ENCODE measurements at regions not wholly inside any gene's neighbourhood (a gene's known extent, or its start where the extent isn't known, plus 50 kb on each side); places are given as distances from the start of the nearest gene placed in this dataset.
A peak's percentile ranks its signal among the peaks of the same experiment; 100 is the strongest.

DNA sequence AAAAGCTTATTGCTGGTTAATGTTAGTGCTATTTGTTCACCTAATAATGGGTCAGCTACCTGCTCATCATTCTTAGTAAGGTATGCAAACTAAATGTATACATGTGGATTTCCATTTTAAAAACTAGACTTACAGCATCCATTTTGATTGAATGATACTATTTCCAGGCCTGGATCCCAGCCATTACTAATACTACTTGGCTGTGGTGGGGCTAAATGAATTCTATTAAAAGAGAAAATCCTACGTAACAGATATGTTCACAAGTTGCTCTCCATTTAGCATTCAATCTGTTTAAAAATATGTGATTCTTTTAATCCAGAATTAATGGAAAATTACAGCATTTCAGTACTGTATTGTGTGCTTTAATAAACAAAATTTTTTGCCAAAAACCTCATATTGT lies 169.4 kb upstream of the MIR17HG start:
- DNase-seq (ENCODE audit: low spot score): no peak
- CTCF ChIA-PET: no interaction called here
- H3K27ac ChIP-seq: no peak overlapping the region
- POLR2A ChIA-PET (ENCODE audit: low non-redundant PET): no interaction called here
- TF ChIP-seq, protein P1, sequence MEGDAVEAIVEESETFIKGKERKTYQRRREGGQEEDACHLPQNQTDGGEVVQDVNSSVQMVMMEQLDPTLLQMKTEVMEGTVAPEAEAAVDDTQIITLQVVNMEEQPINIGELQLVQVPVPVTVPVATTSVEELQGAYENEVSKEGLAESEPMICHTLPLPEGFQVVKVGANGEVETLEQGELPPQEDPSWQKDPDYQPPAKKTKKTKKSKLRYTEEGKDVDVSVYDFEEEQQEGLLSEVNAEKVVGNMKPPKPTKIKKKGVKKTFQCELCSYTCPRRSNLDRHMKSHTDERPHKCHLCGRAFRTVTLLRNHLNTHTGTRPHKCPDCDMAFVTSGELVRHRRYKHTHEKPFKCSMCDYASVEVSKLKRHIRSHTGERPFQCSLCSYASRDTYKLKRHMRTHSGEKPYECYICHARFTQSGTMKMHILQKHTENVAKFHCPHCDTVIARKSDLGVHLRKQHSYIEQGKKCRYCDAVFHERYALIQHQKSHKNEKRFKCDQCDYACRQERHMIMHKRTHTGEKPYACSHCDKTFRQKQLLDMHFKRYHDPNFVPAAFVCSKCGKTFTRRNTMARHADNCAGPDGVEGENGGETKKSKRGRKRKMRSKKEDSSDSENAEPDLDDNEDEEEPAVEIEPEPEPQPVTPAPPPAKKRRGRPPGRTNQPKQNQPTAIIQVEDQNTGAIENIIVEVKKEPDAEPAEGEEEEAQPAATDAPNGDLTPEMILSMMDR (conservative IDR thresholded peaks at IDR 0.05; ENCODE audit: low read depth): no peak

DNA sequence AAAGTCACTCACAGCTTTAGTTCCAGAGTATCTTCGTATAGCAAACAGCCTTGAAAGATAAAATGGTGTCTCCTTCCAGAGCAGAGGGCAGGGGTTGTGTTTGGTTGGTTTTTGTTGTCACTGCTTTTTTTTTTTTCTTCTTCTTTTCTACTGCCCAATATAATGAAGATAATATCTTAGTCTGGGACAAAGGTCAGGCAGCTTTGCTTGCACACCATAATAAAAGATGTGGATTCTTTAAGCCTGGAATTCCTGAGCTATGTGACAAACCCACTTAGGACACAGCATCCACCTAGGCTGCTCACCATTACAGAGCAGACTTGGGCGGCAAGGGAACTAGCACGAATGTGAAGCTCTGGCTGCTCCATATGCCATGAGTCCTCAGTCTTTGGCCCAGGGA lies 165.6 kb upstream of the MIR17HG start:
- POLR2A ChIA-PET (ENCODE audit: low non-redundant PET): no interaction called here
- CTCF ChIA-PET: interaction anchor here (0.7 kb wide), 1 partner anchor 24 kb away, joined by 3 read pairs; no protein-coding TSS in a partner anchor
- no peak for DNase-seq (ENCODE audit: low spot score)
- TF ChIP-seq, protein P1 (conservative IDR thresholded peaks at IDR 0.05; ENCODE audit: low read depth): no peak
- no peak overlapping the region for H3K27ac ChIP-seq

DNA sequence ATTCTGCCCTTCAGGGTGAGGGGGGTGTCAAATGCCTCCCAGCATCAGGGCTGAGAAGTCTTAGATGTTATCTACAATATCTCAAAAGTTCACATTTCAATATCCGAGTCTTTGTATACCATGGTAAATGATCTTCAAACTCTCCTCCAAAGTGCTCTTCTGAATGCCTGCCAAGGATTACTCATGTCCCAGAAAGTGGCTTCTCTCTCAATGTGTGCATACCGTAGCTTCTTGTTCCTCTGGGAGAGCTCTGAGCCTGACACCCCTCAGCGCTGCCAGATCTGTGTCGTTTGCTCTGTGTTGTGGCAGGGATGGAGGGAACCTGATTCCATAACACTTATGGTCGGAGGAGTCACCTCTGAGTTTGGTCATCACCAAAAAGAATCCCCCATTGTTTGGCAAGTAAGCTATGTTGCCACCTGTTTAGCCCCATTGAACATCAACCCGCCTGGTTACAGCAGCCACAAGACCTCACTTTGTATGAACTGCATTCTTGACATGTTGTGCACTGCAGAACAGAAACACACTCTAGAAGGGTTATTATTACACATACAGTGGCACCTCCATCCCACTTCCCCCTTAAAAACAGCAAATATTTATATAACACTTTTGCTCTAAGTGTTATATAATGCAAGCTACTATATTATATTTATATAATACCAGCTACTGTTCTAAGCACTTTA lies 163.1 kb upstream of the MIR17HG start:
- CTCF ChIA-PET: interaction anchor here (0.6 to 1.0 kb wide), 2 partner anchors 106 to 224 kb away, joined by 3 to 8 read pairs; no protein-coding TSS in a partner anchor
- no peak overlapping the region for H3K27ac ChIP-seq
- POLR2A ChIA-PET (ENCODE audit: low non-redundant PET): no interaction called here
- DNase-seq (ENCODE audit: low spot score): no peak
- TF ChIP-seq, protein P1 (conservative IDR thresholded peaks at IDR 0.05; ENCODE audit: low read depth): no peak

DNA sequence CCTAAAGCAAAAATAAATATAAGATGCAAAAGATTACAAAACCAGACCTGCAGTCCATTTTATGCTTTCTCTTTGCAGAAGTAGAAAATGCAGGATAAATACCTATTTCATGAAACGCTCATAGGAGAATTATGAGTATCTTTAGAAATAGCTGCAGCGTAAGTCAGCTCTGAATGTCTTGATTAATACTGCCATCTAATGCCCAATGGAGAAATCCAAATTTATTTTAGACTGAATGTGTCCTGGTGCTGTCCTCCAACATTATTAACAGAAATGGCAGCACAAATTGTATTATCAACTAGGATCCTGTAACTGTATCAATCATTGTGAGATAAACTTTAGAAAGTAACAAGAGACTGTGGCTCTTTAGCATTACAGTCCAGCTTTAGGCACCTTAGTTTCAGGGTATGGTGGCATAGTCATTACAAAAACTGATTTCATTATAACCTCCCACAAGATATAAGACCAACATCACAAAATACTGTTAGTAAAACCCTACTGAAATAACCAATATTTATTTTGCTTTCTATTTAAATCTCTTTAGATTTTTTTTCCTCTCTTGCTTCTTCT lies 162.1 kb upstream of the MIR17HG start:
- peak; percentile 8 for DNase-seq (ENCODE audit: low spot score)
- no peak overlapping the region for H3K27ac ChIP-seq
- ChIA-PET CTCF (interaction anchor here (0.6 to 1.0 kb wide), 3 partner anchors 51 to 106 kb away, joined by 4 read pairs; no protein-coding TSS in a partner anchor), POLR2A (ENCODE audit: low non-redundant PET) (no interaction called here)
- TF ChIP-seq, protein P1 (conservative IDR thresholded peaks at IDR 0.05; ENCODE audit: low read depth): no peak; the same call in 1 of the 2 replicates

DNA sequence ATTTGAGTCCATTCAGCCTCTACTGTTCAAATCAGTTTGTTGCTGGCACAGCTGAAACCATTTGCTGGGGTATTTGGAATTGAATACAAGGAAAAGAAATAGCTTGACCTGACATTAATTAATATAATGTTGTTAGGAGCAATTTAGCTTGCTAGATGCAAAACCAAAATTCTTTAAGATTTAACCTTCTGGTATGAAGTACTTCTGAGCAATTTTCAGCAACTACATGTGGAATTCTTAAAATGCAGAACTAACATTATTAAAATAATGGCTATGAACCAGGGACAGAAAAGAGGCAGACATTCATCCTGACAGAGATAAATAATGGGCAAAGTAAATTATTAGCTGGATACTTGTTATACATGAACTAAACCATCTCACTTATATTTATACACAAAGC lies 160.0 kb upstream of the MIR17HG start:
- no peak overlapping the region for H3K27ac ChIP-seq
- ChIA-PET POLR2A (ENCODE audit: low non-redundant PET) (no interaction called here), CTCF (interaction anchor here (0.7 kb wide), 1 partner anchor 53 kb away, joined by 5 read pairs; no protein-coding TSS in a partner anchor)
- DNase-seq (ENCODE audit: low spot score): no peak
- TF ChIP-seq, protein P1 (conservative IDR thresholded peaks at IDR 0.05; ENCODE audit: low read depth): no peak

- POLR2A ChIA-PET (ENCODE audit: low non-redundant PET): no interaction called here
- H3K27ac ChIP-seq: no peak overlapping the region
- TF ChIP-seq, protein P1 (conservative IDR thresholded peaks at IDR 0.05; ENCODE audit: low read depth): no peak
- CTCF ChIA-PET: interaction anchor here (0.6 kb wide), 1 partner anchor 367 kb away, joined by 4 read pairs; no protein-coding TSS in a partner anchor
- DNase-seq (ENCODE audit: low spot score): no peak
These were observed 158.0 kb upstream of the MIR17HG start for GRCh38 chr13:91189506-91189905.

Data from RWPE1 (cell line).